Astrocyte of the spinal cord (primary cell): ENCODE measurements at regions not wholly inside any gene's neighbourhood (a gene's known extent, or its start where the extent isn't known, plus 50 kb on each side); places are given as distances from the start of the nearest gene placed in this dataset.
A peak's percentile ranks its signal among the peaks of the same experiment; 100 is the strongest.

ENCODE experiments used
- DNase-seq: peaks from one replicate; pipeline ENCODE4 v3.0.0; 2011; ENCODE audit warnings: low read depth, low spot score
- H3K4me3 ChIP-seq: 2 replicates; pipeline ENCODE4 v1.5.1; 2011; ENCODE audit warnings: low read depth, mild to moderate bottlenecking, low read length, moderate library complexity
- CTCF ChIP-seq: IDR thresholded peaks from 2 replicates; pipeline ENCODE4 v1.5.1; 2012; ENCODE audit warnings: low read depth, mild to moderate bottlenecking, low read length, inconsistent platforms
- in situ Hi-C: cut with HindIII; loops from 2 replicates; pipeline ENCODE4 v1.10.0; 2017; ENCODE audit warnings: low sequenced_read_pairs

GRCh38 chr6:159493898-159494585, 199.0 kb downstream of the SOD2 start:
- no peak for DNase-seq
- no peak for TF ChIP-seq CTCF
- in situ Hi-C loops: no loop called here
- H3K4me3 ChIP-seq: no peak overlapping the region

GRCh38 chr6:159493231-159493897, 199.7 kb downstream of the SOD2 start:
- no peak for DNase-seq
- TF ChIP-seq CTCF: no peak
- H3K4me3 ChIP-seq: no peak overlapping the region
- in situ Hi-C loops: no loop called here

GRCh38 chr6:159490298-159490937, 202.6 kb downstream of the SOD2 start:
- no peak for TF ChIP-seq CTCF
- in situ Hi-C loops: no loop called here
- no peak overlapping the region for H3K4me3 ChIP-seq
- DNase-seq: no peak

- in situ Hi-C loops: no loop called here
- TF ChIP-seq CTCF: no peak
- H3K4me3 ChIP-seq: no peak overlapping the region
- DNase-seq: peak; percentile 24
Measured at GRCh38 chr6:159487636-159488035, 205.4 kb downstream of the SOD2 start.

- H3K4me3 ChIP-seq: no peak overlapping the region
- no peak for TF ChIP-seq CTCF
- in situ Hi-C loops: no loop called here
- no peak for DNase-seq
Measured at GRCh38 chr6:159483259-159483658, 209.8 kb downstream of the SOD2 start.

- DNase-seq: no peak
- TF ChIP-seq CTCF: no peak
- in situ Hi-C loops: no loop called here
- H3K4me3 ChIP-seq: no peak overlapping the region
Measured at GRCh38 chr6:159481897-159482296, 211.1 kb downstream of the SOD2 start.
